ENCODE measurements at regions not wholly inside any gene's neighbourhood (a gene's known extent, or its start where the extent isn't known, plus 50 kb on each side); places are given as distances from the start of the nearest gene placed in this dataset.

DNA sequence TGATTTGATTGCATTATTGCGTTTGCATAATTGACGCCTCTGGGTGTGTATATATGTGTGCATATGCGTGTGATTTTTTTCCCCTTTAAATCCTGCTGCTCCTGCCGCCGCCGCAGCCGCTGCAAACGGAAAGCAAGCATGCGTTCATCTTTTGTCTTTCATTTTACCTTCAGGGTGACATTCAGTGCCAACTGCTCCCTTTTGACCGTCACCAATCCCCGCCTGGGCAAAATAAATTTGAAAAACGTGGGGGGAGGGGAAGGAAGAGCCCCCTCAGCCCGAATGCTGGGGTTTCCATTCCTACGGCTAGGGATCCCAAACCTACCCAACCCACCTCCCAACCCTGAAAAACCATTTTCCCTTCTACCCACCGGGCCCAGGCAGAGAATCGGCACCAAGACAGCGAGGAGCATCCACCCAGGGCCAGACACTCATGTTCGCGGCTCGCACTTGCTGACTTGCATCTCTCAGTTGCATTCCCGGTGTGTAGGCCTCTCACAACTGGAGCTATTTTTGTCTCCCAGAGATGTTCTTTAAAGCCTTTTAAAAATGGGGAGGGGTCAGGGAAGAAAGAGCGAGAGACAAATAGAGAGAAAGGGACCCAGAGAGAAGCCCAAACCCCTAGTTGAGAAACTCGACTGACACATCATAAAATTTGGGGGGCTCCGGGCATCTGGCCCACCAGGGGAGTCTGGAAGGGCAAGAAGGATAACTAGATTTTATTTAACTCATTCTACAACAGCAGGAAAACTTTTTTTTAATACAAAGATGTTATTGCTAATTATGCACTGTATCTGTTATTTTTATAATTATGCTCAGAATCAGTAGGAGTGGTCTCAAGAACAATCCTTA, 367.1 kb upstream of the ESRRG start:
- DNase-seq (ENCODE audit: low spot score) = peak; percentile 33

- peak; percentile 67 for DNase-seq (ENCODE audit: low spot score)
Observed at GRCh38 chr1:217089361-217090014, 366.3 kb upstream of the ESRRG start.

GRCh38 chr1:217088521-217089284, 365.5 kb upstream of the ESRRG start:
- DNase-seq (ENCODE audit: low spot score) = peak; percentile 24

DNA sequence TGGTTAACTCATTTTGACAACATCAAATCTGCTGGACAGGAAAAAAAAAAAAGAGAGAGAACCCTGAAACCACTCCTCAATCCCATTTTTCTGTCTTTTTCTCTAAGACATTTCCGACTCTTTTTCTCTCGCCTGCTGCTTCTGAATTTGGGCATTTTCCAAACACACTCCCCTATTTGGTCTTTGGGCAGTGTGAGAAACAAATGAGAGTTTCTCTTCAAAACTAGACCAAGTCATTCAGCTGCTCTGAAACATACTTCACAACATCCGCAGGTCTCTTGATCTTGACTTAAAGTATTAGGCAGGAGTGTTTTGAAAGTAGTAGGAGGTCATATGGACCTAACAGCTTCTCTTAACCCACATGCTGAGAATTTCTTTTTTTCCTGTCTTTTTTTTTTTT, 364.8 kb upstream of the ESRRG start:
- DNase-seq (ENCODE audit: low spot score) = peak; percentile 16

DNA sequence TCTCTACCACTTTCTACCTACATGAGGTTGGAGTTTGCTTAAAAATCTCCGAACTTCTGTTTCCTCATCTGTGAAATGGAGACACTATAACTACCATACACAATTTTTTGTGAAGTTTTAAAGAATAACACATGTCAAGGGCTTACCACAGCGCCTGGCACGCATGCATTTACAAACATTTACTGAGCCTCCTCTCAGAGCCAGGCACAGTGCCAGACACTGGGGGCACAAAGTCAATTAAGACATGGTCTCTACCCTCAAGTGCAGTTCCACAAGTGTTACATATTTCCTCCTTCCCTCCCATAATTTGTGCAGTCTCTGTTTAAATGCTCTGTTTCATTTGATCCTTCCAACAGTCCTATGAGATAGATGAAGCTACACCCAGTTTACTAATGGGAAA, 356.4 kb upstream of the ESRRG start:
- no peak for DNase-seq (ENCODE audit: low spot score)

DNA sequence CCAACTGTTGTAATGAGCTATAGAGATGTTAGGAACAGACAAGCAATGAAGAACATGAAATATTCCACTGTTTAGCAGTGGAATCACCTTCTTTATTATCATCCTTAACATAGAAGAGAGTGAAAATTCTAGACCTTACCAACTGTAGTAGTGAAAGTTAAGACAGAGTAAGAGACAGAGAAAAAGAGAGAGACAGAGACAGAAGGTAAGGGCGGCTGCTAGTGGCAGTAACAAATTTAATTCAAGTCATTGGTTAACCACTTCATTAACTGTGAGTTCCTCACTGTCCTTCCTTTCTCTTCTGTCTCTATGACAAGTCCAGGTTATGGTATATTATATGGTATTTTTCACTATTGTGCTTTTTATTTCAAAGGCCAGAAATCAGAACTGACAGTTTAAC, 355.7 kb upstream of the ESRRG start:
- no peak for DNase-seq (ENCODE audit: low spot score)

GRCh38 chr1:217078078-217078690, 355.0 kb upstream of the ESRRG start:
- DNase-seq (ENCODE audit: low spot score) = no peak

- DNase-seq (ENCODE audit: low spot score) = no peak
Observed at GRCh38 chr1:217077426-217077825, 354.2 kb upstream of the ESRRG start.

- no peak for DNase-seq (ENCODE audit: low spot score)
Observed at GRCh38 chr1:217076902-217077301, 353.7 kb upstream of the ESRRG start.

DNA sequence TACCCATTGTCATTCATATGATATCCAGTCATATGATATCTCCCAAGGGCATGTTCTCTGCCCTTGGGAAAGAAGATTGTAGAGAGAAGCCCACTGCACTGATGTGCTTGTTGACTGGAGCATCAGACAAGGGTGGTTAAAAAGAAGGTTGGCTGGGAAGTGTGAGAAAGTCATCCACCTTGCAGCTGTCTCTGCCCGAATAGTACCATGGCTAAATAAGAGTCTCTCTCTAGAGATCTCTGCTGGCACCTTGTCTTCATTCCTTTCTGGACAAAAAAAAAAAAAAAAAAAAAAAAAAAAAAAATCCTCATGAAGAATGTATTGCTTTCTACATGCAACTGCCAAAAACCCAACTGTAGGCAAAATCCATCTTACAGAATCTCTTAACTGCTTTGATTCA, 349.7 kb upstream of the ESRRG start:
- DNase-seq (ENCODE audit: low spot score) = no peak

- no peak for DNase-seq (ENCODE audit: low spot score)
Observed at GRCh38 chr1:217067642-217068041, 344.4 kb upstream of the ESRRG start.

- DNase-seq (ENCODE audit: low spot score) = no peak
Observed at GRCh38 chr1:217066794-217067193, 343.6 kb upstream of the ESRRG start.

GRCh38 chr1:217063172-217063908, 340.1 kb upstream of the ESRRG start:
- DNase-seq (ENCODE audit: low spot score) = no peak

- no peak for DNase-seq (ENCODE audit: low spot score)
Observed at GRCh38 chr1:217062586-217062985, 339.4 kb upstream of the ESRRG start.

DNA sequence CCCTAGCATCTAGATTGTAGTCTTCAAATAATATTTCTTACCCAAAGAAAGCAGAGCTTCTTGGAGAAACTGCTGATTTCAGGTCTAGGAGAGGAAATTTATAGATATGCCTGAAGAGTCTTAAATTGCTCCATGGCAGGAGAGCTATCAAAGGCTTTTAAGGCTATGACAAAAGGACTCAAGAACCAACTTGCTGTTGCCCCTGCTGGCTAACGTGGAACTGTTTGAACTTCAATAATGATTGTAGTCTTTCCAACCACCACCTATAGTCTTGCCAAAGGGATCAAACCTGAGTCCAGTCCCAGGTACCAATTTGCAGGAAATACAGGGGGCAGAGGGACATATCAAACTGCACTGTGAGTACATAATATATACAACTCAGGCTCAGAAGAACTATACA, 336.2 kb upstream of the ESRRG start:
- DNase-seq (ENCODE audit: low spot score) = no peak

GRCh38 chr1:217053676-217054075, 330.4 kb upstream of the ESRRG start:
- no peak for DNase-seq (ENCODE audit: low spot score)

DNA sequence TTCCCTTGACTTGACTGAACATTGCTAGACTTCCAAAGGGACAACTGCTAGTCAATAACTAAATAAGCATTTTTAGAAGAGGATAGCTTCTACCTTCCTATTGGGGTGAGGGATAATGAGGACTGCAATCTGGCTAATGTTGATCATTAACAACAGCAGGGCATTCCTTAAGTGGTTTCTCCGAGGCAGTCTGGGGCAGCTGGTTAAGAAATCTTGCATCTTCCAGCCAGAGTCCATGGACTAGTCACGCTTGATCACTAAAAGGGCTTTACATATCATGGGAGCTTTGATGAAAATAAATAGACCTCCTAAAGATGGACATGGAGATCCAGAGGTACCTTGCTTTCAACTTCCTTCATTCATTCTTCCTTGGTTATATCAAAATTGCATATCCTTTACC, 329.4 kb upstream of the ESRRG start:
- DNase-seq (ENCODE audit: low spot score) = no peak

GRCh38 chr1:217052196-217052595, 329.0 kb upstream of the ESRRG start:
- no peak for DNase-seq (ENCODE audit: low spot score)

DNA sequence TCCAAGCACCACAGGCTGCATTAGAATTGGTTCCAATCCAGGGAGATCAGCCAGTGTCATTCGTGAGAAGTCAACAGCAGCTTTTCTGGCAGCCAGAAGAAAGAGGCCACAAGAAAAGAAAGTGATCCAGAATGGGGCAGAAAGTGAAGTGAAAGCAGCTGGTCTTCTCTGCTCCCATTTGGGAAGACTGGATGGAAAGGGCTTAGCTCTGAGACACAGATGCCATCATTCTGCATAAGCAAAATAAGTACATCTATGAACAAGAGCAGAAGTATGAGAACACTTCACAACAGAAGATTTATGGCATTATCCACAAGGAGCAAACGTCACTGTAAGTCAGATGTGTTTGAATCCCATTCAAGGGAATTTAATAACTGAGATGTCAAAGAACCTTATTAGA, 326.5 kb upstream of the ESRRG start:
- DNase-seq (ENCODE audit: low spot score) = no peak

GRCh38 chr1:217049081-217049480, 325.9 kb upstream of the ESRRG start:
- DNase-seq (ENCODE audit: low spot score) = no peak

DNA sequence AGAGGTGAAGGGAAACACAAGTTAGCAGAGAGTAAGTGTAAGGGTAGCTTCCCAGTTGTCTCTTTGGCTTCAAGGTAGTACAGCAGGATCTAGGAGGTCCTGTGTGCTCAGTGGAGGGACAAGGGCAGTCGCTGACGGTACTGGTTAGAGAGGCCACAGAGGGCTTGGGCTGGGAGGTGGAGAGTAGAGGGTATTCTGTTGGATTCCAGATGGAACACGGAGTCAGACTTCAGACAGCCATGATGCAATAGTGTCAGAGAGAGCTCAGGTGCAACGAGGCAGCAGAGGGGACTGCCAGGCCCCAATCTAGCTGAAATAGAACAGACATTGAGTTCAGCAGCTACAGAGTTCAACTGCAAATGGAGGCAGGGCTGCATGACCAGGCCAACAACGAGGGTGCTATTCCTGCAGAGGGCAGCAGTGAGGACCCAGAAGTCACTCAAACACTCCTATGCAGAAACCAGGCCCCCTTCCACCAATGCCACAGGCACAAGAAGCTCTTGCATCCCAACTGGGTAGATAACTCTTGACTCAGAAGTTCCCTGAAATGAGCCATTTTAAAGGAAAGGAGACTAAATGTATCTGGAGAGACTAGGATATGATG, 325.0 kb upstream of the ESRRG start:
- DNase-seq (ENCODE audit: low spot score) = peak; percentile 16
